GM20000 (cell line): ENCODE measurements at regions not wholly inside any gene's neighbourhood (a gene's known extent, or its start where the extent isn't known, plus 50 kb on each side); places are given as distances from the start of the nearest gene placed in this dataset.

Source experiments
- DNase-seq: peaks from one replicate; pipeline ENCODE4 v3.0.0; 2012; ENCODE audit warnings: low spot score
- CTCF ChIP-seq: IDR thresholded peaks from 2 replicates; pipeline ENCODE4 v1.5.1; 2012; ENCODE audit warnings: mild to moderate bottlenecking, control low read depth; ENCODE audit errors: extremely low read depth, missing control alignments

- TF ChIP-seq CTCF = no peak
- no peak for DNase-seq
Measured at GRCh38 chr2:239871481-239872435, 153.4 kb downstream of the NDUFA10 start.

- DNase-seq = no peak
- no peak for TF ChIP-seq CTCF
Measured at GRCh38 chr2:239870863-239871262, 154.3 kb downstream of the NDUFA10 start.

GRCh38 chr2:239870276-239870675, 154.9 kb downstream of the NDUFA10 start:
- no peak for DNase-seq
- no peak for TF ChIP-seq CTCF

- TF ChIP-seq CTCF = no peak
Measured at GRCh38 chr2:239869272-239870155, 155.6 kb downstream of the NDUFA10 start.

GRCh38 chr2:239868556-239869181, 156.5 kb downstream of the NDUFA10 start:
- TF ChIP-seq CTCF = no peak
- DNase-seq = no peak

More at GRCh38 chr2:239869272-239870155, 155.6 kb downstream of the NDUFA10 start:
- DNase-seq = no peak

- DNase-seq = no peak
- TF ChIP-seq CTCF = no peak
Measured at GRCh38 chr2:239866778-239867177, 158.4 kb downstream of the NDUFA10 start.
